HCT116 (cell line): ENCODE measurements at regions not wholly inside any gene's neighbourhood (a gene's known extent, or its start where the extent isn't known, plus 50 kb on each side); places are given as distances from the start of the nearest gene placed in this dataset.

Experiments
- ATAC-seq: fragments of 200-7000 bp; cut with Tn5 transposase; 2 replicates; pipeline ENCODE4 v1.9.1; 2020; ENCODE audit warnings: mild to moderate bottlenecking, moderate library complexity
- BruUV-seq: library from RNA; stranded (reverse); fragments of 400-500 nt; replicated peaks from 2 replicates; lab custom pipeline; 2021; lab: Mats Ljungman, UMichigan
- CTCF ChIA-PET: fragments of 300-600 bp; sonication (Branson Sonifier 250); formaldehyde crosslinking; loops from one replicate; lab custom pipeline; 2021; ENCODE audit warnings: antibody characterized with exemption; lab: Charles Lee
- POLR2A ChIA-PET: fragments of 300-600, 350-600 bp; sonication (Branson Sonifier 250); formaldehyde crosslinking; loops from one replicate; lab custom pipeline; 2021; ENCODE audit warnings: antibody characterized with exemption; lab: Charles Lee
- RAD21 ChIA-PET, 2 experiments: fragments of 300-600 bp; sonication (Branson Sonifier 250); formaldehyde crosslinking; loops; one replicate each; lab custom pipeline; 2023; ENCODE audit warnings: low total read pairs in 2 of 2; ENCODE audit not compliant: uncharacterized antibody in 2 of 2, unreplicated experiment in 2 of 2, low non-redundant PET in 1 of 2; lab: Charles Lee
- DNase-seq: peaks from one replicate; pipeline ENCODE4 v3.0.0-alpha.2; 2010; ENCODE audit warnings: low read depth, low spot score
- H2AFZ ChIP-seq: fragments of 200-600 bp; shearing (Covaris generic), sonication (generic); 2 replicates; pipeline ENCODE4 v1.6.1; 2017; ENCODE audit warnings: low read depth, mixed run types, mixed read lengths, antibody characterized with exemption, low read length; ENCODE audit not compliant: poor library complexity, severe bottlenecking
- H3K27ac ChIP-seq: 2 replicates; pipeline ENCODE4 v1.5.1; 2012; ENCODE audit warnings: low read depth, low read length
- H3K27me3 ChIP-seq: fragments of 200-600 bp; sonication (generic); 2 replicates; pipeline ENCODE4 v1.6.1; 2016; ENCODE audit warnings: mixed run types, low read length, mixed read lengths; ENCODE audit not compliant: insufficient read depth
- H3K36me3 ChIP-seq, 2 experiments: fragments of 200-500 bp in 1 of 2; fragments of 200-600 bp in 1 of 2; sonication (Bioruptor generic) in 1 of 2; sonication (generic) in 1 of 2; 2 replicates each; pipeline versions ENCODE4 v1.5.1 to v1.6.1; 2014 to 2016; ENCODE audit warnings: low read length in 2 of 2, inconsistent platforms in 1 of 2, mixed read lengths in 1 of 2, mixed run types in 1 of 2; ENCODE audit not compliant: insufficient read depth in 2 of 2, control insufficient read depth in 1 of 2
- H3K4me1 ChIP-seq, 2 experiments: fragments of 200-600 bp in 1 of 2; sonication (generic) in 1 of 2; 2 replicates each; pipeline versions ENCODE4 v1.5.1 to v1.6.1; 2012 to 2017; ENCODE audit warnings: low read length in 2 of 2, inconsistent platforms in 1 of 2, mild to moderate bottlenecking in 1 of 2, mixed read lengths in 1 of 2, mixed run types in 1 of 2, moderate library complexity in 1 of 2; ENCODE audit not compliant: insufficient read depth in 2 of 2, control insufficient read depth in 1 of 2
- H3K4me2 ChIP-seq: fragments of 200-600 bp; sonication (generic); 2 replicates; pipeline ENCODE4 v1.6.1; 2017; ENCODE audit warnings: mixed run types, low read length, mixed read lengths
- H3K4me3 ChIP-seq, 2 experiments: fragments of 200-600 bp in 1 of 2; sonication (generic) in 1 of 2; replicated peaks in 1 of 2; 2 replicates each; pipeline ENCODE4 v1.5.1; 2011 to 2016; ENCODE audit warnings: low read length in 2 of 2, control low read depth in 1 of 2, low read depth in 1 of 2, mild to moderate bottlenecking in 1 of 2, mixed read lengths in 1 of 2, mixed run types in 1 of 2
- H3K79me2 ChIP-seq: fragments of 200-600 bp; sonication (generic); 2 replicates; pipeline ENCODE4 v1.6.1; 2017; ENCODE audit warnings: mild to moderate bottlenecking, mixed run types, low read length, moderate library complexity, mixed read lengths; ENCODE audit not compliant: insufficient read depth
- H3K9ac ChIP-seq: fragments of 200-600 bp; sonication (generic); 2 replicates; pipeline ENCODE4 v1.6.1; 2016; ENCODE audit warnings: low read length, mixed read lengths
- H3K9me2 ChIP-seq: fragments of 200-600 bp; sonication (generic), shearing (Covaris generic); 2 replicates; pipeline ENCODE4 v1.6.1; 2017; ENCODE audit warnings: mixed run types, mild to moderate bottlenecking, moderate library complexity; ENCODE audit not compliant: insufficient read depth
- H3K9me3 ChIP-seq, 2 experiments: fragments of 200-500 bp in 1 of 2; fragments of 200-600 bp in 1 of 2; sonication (Bioruptor generic) in 1 of 2; sonication (generic) in 1 of 2; 2 replicates each; pipeline ENCODE4 v1.6.1; 2014 to 2017; ENCODE audit warnings: low read length in 2 of 2, mixed read lengths in 2 of 2, inconsistent platforms in 1 of 2, low read depth in 1 of 2, mild to moderate bottlenecking in 1 of 2, mixed run types in 1 of 2, moderate library complexity in 1 of 2; ENCODE audit not compliant: control insufficient read depth in 1 of 2, insufficient read depth in 1 of 2
- H4K20me1 ChIP-seq: fragments of 200-600 bp; sonication (generic), shearing (Covaris generic); 2 replicates; pipeline ENCODE4 v1.6.1; 2017; ENCODE audit warnings: mixed run types, mild to moderate bottlenecking, moderate library complexity; ENCODE audit not compliant: insufficient read depth
- ELF1 ChIP-seq: IDR thresholded peaks from 2 replicates; pipeline ENCODE4 v1.6.1; 2012; ENCODE audit warnings: low read depth, borderline replicate concordance
- EZH2phosphoT487 ChIP-seq: fragments of 200-600 bp; IDR thresholded peaks from 2 replicates; pipeline ENCODE4 v1.6.1; 2018; ENCODE audit warnings: antibody characterized with exemption, borderline replicate concordance
- POLR2A ChIP-seq: IDR thresholded peaks from 2 replicates; pipeline ENCODE4 v1.7.0; 2011; ENCODE audit warnings: borderline replicate concordance; ENCODE audit not compliant: insufficient read depth, insufficient read length; ENCODE audit errors: extremely low read depth
- intact Hi-C: fragments of 100-400 bp; cut with micrococcal nuclease; formaldehyde crosslinking; loops from 2 replicates; pipeline ENCODE4 v1.10.0; 2022
- TF ChIP-seq, protein P1 (sequence below): IDR thresholded peaks from 2 replicates; pipeline ENCODE4 v1.6.1; 2012; ENCODE audit warnings: low read depth
- TF ChIP-seq, protein P2 (sequence below), 3 experiments: fragments of 200-600 bp in 1 of 3; sonication (generic) in 1 of 3; IDR thresholded peaks in 2 of 3; conservative IDR thresholded peaks in 1 of 3; 2 replicates each; pipeline ENCODE4 v1.5.1; 2012 to 2017; ENCODE audit warnings: low read depth in 2 of 3, low read length in 2 of 3, antibody characterized with exemption in 1 of 3, borderline replicate concordance in 1 of 3, control low read depth in 1 of 3, mild to moderate bottlenecking in 1 of 3, mixed read lengths in 1 of 3, mixed run types in 1 of 3, moderate library complexity in 1 of 3; ENCODE audit not compliant: insufficient read depth in 1 of 3

DNA sequence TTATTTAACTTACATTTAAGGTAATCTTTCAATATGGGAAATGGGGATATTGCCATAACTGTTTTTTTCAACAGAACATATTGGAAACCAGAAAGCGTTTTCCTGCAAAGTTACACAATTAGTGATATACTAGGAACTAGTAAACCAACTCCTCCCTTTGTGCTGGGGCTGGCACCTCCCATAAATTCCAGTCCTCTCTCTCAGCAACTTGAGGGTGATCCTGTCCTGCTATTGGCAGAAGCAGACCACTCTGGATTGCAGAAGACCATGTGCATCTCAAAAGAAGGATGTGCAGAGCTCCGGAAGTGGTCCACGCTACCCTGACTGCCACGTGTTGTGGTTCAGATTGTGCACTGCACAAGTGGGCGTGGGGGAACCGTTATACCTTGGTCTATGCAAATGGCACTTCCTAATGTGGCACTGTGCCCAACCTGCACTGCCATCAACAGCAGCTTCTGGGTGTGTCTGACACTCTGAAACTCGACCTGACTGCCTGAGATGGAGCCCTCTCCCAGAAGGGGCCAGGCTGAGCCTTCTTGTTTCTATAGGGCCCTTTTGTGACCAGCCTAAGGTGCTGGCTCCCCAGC is 219.2 kb downstream of the ZNF516 start:
- no peak for ATAC-seq
- H2AFZ ChIP-seq, result no peak overlapping the region
- H3K9me2 ChIP-seq, result no peaks in the 10 kb centered on the region
- intact Hi-C loops, result no loop called here
- H3K27me3 ChIP-seq, result peaks cover 29% of the 10 kb centered on the region
- H3K4me1 ChIP-seq, result peaks cover 0 to 3% of the 10 kb centered on the region in 2 experiments; a peak in 1 of 4 replicates
- H3K4me2 ChIP-seq, result no peak overlapping the region
- CTCF ChIA-PET, result no interaction called here
- no peak overlapping the region for H3K4me3 ChIP-seq
- no peaks in the 10 kb centered on the region for H3K9me3 ChIP-seq
- no peak for TF ChIP-seq POLR2A
- no peak for TF ChIP-seq ELF1
- TF ChIP-seq, protein P1, sequence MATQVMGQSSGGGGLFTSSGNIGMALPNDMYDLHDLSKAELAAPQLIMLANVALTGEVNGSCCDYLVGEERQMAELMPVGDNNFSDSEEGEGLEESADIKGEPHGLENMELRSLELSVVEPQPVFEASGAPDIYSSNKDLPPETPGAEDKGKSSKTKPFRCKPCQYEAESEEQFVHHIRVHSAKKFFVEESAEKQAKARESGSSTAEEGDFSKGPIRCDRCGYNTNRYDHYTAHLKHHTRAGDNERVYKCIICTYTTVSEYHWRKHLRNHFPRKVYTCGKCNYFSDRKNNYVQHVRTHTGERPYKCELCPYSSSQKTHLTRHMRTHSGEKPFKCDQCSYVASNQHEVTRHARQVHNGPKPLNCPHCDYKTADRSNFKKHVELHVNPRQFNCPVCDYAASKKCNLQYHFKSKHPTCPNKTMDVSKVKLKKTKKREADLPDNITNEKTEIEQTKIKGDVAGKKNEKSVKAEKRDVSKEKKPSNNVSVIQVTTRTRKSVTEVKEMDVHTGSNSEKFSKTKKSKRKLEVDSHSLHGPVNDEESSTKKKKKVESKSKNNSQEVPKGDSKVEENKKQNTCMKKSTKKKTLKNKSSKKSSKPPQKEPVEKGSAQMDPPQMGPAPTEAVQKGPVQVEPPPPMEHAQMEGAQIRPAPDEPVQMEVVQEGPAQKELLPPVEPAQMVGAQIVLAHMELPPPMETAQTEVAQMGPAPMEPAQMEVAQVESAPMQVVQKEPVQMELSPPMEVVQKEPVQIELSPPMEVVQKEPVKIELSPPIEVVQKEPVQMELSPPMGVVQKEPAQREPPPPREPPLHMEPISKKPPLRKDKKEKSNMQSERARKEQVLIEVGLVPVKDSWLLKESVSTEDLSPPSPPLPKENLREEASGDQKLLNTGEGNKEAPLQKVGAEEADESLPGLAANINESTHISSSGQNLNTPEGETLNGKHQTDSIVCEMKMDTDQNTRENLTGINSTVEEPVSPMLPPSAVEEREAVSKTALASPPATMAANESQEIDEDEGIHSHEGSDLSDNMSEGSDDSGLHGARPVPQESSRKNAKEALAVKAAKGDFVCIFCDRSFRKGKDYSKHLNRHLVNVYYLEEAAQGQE, result no peak
- TF ChIP-seq, protein P2, sequence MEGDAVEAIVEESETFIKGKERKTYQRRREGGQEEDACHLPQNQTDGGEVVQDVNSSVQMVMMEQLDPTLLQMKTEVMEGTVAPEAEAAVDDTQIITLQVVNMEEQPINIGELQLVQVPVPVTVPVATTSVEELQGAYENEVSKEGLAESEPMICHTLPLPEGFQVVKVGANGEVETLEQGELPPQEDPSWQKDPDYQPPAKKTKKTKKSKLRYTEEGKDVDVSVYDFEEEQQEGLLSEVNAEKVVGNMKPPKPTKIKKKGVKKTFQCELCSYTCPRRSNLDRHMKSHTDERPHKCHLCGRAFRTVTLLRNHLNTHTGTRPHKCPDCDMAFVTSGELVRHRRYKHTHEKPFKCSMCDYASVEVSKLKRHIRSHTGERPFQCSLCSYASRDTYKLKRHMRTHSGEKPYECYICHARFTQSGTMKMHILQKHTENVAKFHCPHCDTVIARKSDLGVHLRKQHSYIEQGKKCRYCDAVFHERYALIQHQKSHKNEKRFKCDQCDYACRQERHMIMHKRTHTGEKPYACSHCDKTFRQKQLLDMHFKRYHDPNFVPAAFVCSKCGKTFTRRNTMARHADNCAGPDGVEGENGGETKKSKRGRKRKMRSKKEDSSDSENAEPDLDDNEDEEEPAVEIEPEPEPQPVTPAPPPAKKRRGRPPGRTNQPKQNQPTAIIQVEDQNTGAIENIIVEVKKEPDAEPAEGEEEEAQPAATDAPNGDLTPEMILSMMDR (IDR thresholded peaks at IDR 0.05 in 2 of 3, conservative IDR thresholded peaks at IDR 0.05 in 1 of 3; ENCODE audit: borderline replicate concordance in 1 of 3, insufficient read depth in 1 of 3, low read depth in 2 of 3, low read length in 2 of 3), result no peak
- no peak for TF ChIP-seq EZH2phosphoT487
- no peaks in the 10 kb centered on the region for H4K20me1 ChIP-seq
- no peaks in the 10 kb centered on the region for H3K36me3 ChIP-seq
- H3K9ac ChIP-seq, result no peak overlapping the region
- POLR2A ChIA-PET, result no interaction called here
- no peak for DNase-seq
- no TSS peak for BruUV-seq
- H3K27ac ChIP-seq, result no peak overlapping the region
- RAD21 ChIA-PET, result no interaction called here
- H3K79me2 ChIP-seq, result no peaks in the 10 kb centered on the region
